HCT116 (cell line): ENCODE measurements at regions not wholly inside any gene's neighbourhood (a gene's known extent, or its start where the extent isn't known, plus 50 kb on each side); places are given as distances from the start of the nearest gene placed in this dataset.

Source experiments
- CEBPB ChIP-seq: IDR thresholded peaks from 2 replicates; pipeline ENCODE4 v1.6.1; 2012; ENCODE audit warnings: low read depth
- ELF1 ChIP-seq: IDR thresholded peaks from 2 replicates; pipeline ENCODE4 v1.6.1; 2012; ENCODE audit warnings: low read depth, borderline replicate concordance
- EZH2 ChIP-seq: fragments of 200-600 bp; sonication (generic); IDR thresholded peaks from 2 replicates; pipeline ENCODE4 v1.6.1; 2017; ENCODE audit warnings: antibody characterized with exemption, mixed run types
- EZH2phosphoT487 ChIP-seq: fragments of 200-600 bp; IDR thresholded peaks from 2 replicates; pipeline ENCODE4 v1.6.1; 2018; ENCODE audit warnings: antibody characterized with exemption, borderline replicate concordance
- POLR2A ChIP-seq: IDR thresholded peaks from 2 replicates; pipeline ENCODE4 v1.7.0; 2011; ENCODE audit warnings: borderline replicate concordance; ENCODE audit not compliant: insufficient read depth, insufficient read length; ENCODE audit errors: extremely low read depth
- SP1 ChIP-seq: IDR thresholded peaks from 2 replicates; pipeline ENCODE4 v1.6.1; 2012; ENCODE audit warnings: low read depth
- SRF ChIP-seq: IDR thresholded peaks from 2 replicates; pipeline ENCODE4 v1.6.1; 2012; ENCODE audit warnings: low read depth
- TCF7L2 ChIP-seq: IDR thresholded peaks from 2 replicates; pipeline ENCODE4 v1.7.0; 2011; ENCODE audit warnings: borderline replicate concordance, inconsistent platforms; ENCODE audit not compliant: insufficient read depth, insufficient read length; ENCODE audit errors: extremely low read depth
- ZNF274 ChIP-seq: fragments of 200-500 bp; sonication (Bioruptor generic); IDR thresholded peaks from 2 replicates; pipeline ENCODE4 v1.6.1; 2014; ENCODE audit warnings: mild to moderate bottlenecking, low read depth, low read length, inconsistent platforms
- TF ChIP-seq, protein P1 (sequence below), 3 experiments: fragments of 200-600 bp in 1 of 3; sonication (generic) in 1 of 3; IDR thresholded peaks in 2 of 3; conservative IDR thresholded peaks in 1 of 3; 2 replicates each; pipeline ENCODE4 v1.5.1; 2012 to 2017; ENCODE audit warnings: low read depth in 2 of 3, low read length in 2 of 3, antibody characterized with exemption in 1 of 3, borderline replicate concordance in 1 of 3, control low read depth in 1 of 3, mild to moderate bottlenecking in 1 of 3, mixed read lengths in 1 of 3, mixed run types in 1 of 3, moderate library complexity in 1 of 3; ENCODE audit not compliant: insufficient read depth in 1 of 3
- TF ChIP-seq, protein P2 (sequence below): IDR thresholded peaks from 2 replicates; pipeline ENCODE4 v1.6.1; 2012; ENCODE audit warnings: low read depth
- TF ChIP-seq, protein P3 (sequence below): IDR thresholded peaks from 2 replicates; pipeline ENCODE4 v1.6.1; 2011; ENCODE audit warnings: mild to moderate bottlenecking, low read length, moderate library complexity; ENCODE audit not compliant: insufficient replicate concordance; ENCODE audit errors: extremely low read depth

DNA sequence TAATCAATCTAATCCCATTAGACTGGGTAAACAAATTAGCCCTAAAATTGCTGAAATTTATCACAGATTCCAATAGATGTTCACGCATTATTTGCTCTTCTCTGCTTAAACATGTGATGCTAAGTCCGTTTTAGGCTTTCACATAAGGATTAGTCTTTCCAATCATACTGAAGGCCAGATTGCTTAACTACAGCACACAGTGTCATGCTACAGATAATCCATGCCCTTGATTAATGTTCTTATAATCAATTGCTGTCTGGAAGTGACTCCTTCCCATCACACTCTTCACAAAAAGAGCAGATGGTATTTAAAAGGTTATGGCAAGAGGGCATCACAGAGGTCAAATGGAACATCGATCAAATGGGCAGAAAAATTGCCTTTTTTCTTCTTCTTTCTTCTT, 471.5 kb upstream of the ROBO1 start:
- TF ChIP-seq, protein P1, sequence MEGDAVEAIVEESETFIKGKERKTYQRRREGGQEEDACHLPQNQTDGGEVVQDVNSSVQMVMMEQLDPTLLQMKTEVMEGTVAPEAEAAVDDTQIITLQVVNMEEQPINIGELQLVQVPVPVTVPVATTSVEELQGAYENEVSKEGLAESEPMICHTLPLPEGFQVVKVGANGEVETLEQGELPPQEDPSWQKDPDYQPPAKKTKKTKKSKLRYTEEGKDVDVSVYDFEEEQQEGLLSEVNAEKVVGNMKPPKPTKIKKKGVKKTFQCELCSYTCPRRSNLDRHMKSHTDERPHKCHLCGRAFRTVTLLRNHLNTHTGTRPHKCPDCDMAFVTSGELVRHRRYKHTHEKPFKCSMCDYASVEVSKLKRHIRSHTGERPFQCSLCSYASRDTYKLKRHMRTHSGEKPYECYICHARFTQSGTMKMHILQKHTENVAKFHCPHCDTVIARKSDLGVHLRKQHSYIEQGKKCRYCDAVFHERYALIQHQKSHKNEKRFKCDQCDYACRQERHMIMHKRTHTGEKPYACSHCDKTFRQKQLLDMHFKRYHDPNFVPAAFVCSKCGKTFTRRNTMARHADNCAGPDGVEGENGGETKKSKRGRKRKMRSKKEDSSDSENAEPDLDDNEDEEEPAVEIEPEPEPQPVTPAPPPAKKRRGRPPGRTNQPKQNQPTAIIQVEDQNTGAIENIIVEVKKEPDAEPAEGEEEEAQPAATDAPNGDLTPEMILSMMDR (IDR thresholded peaks at IDR 0.05 in 2 of 3, conservative IDR thresholded peaks at IDR 0.05 in 1 of 3; ENCODE audit: borderline replicate concordance in 1 of 3, insufficient read depth in 1 of 3, low read depth in 2 of 3, low read length in 2 of 3) = no peak
- TF ChIP-seq SRF = no peak
- TF ChIP-seq CEBPB = no peak
- TF ChIP-seq, protein P2, sequence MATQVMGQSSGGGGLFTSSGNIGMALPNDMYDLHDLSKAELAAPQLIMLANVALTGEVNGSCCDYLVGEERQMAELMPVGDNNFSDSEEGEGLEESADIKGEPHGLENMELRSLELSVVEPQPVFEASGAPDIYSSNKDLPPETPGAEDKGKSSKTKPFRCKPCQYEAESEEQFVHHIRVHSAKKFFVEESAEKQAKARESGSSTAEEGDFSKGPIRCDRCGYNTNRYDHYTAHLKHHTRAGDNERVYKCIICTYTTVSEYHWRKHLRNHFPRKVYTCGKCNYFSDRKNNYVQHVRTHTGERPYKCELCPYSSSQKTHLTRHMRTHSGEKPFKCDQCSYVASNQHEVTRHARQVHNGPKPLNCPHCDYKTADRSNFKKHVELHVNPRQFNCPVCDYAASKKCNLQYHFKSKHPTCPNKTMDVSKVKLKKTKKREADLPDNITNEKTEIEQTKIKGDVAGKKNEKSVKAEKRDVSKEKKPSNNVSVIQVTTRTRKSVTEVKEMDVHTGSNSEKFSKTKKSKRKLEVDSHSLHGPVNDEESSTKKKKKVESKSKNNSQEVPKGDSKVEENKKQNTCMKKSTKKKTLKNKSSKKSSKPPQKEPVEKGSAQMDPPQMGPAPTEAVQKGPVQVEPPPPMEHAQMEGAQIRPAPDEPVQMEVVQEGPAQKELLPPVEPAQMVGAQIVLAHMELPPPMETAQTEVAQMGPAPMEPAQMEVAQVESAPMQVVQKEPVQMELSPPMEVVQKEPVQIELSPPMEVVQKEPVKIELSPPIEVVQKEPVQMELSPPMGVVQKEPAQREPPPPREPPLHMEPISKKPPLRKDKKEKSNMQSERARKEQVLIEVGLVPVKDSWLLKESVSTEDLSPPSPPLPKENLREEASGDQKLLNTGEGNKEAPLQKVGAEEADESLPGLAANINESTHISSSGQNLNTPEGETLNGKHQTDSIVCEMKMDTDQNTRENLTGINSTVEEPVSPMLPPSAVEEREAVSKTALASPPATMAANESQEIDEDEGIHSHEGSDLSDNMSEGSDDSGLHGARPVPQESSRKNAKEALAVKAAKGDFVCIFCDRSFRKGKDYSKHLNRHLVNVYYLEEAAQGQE = no peak
- no peak for TF ChIP-seq SP1
- TF ChIP-seq TCF7L2 = no peak
- no peak for TF ChIP-seq EZH2phosphoT487
- TF ChIP-seq, protein P3, sequence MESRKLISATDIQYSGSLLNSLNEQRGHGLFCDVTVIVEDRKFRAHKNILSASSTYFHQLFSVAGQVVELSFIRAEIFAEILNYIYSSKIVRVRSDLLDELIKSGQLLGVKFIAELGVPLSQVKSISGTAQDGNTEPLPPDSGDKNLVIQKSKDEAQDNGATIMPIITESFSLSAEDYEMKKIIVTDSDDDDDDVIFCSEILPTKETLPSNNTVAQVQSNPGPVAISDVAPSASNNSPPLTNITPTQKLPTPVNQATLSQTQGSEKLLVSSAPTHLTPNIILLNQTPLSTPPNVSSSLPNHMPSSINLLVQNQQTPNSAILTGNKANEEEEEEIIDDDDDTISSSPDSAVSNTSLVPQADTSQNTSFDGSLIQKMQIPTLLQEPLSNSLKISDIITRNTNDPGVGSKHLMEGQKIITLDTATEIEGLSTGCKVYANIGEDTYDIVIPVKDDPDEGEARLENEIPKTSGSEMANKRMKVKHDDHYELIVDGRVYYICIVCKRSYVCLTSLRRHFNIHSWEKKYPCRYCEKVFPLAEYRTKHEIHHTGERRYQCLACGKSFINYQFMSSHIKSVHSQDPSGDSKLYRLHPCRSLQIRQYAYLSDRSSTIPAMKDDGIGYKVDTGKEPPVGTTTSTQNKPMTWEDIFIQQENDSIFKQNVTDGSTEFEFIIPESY = no peak
- TF ChIP-seq ZNF274 = no peak
- no peak for TF ChIP-seq POLR2A
- no peak for TF ChIP-seq EZH2
- no peak for TF ChIP-seq ELF1
